Keratinocyte (primary cell): ENCODE measurements at regions not wholly inside any gene's neighbourhood (a gene's known extent, or its start where the extent isn't known, plus 50 kb on each side); places are given as distances from the start of the nearest gene placed in this dataset.

Experiments
- DNase-seq: peaks from one replicate; pipeline ENCODE4 v3.0.0-alpha.2; 2011; ENCODE audit warnings: low read depth, missing footprints, low spot score
- FAIRE-seq: peaks from 2 replicates; lab custom pipeline; 2011; peaks lifted over from hg19 to GRCh38; lab: Jason Lieb, UNC
- H2AFZ ChIP-seq: 2 replicates; pipeline ENCODE4 v1.6.0; 2012; ENCODE audit warnings: low read length, control low read depth, inconsistent platforms; ENCODE audit not compliant: control insufficient read depth
- H3K27ac ChIP-seq: 2 replicates; pipeline ENCODE4 v1.5.1; 2011; ENCODE audit warnings: low read length; ENCODE audit not compliant: control insufficient read depth, insufficient read depth
- H3K27me3 ChIP-seq: 3 replicates; pipeline ENCODE4 v1.6.0; 2011; ENCODE audit warnings: low read length; ENCODE audit not compliant: control insufficient read depth, insufficient read depth; ENCODE audit errors: extremely low read depth
- H3K36me3 ChIP-seq, 2 experiments: 2 replicates in 1 of 2; 3 replicates in 1 of 2; pipeline ENCODE4 v1.5.1; 2011; ENCODE audit warnings: low read length in 2 of 2, mild to moderate bottlenecking in 1 of 2; ENCODE audit not compliant: control insufficient read depth in 2 of 2, insufficient read depth in 2 of 2; ENCODE audit errors: extremely low read depth in 1 of 2
- H3K4me1 ChIP-seq: 3 replicates; pipeline ENCODE4 v1.5.1; 2011; ENCODE audit warnings: low read length; ENCODE audit not compliant: control insufficient read depth, insufficient read depth; ENCODE audit errors: extremely low read depth
- H3K4me2 ChIP-seq: 3 replicates; pipeline ENCODE4 v1.6.0; 2011; ENCODE audit warnings: low read depth, low read length; ENCODE audit not compliant: control insufficient read depth, insufficient read depth; ENCODE audit errors: extremely low read depth
- H3K4me3 ChIP-seq, 3 experiments: fragments of 200-600 bp in 1 of 3; sonication (generic) in 1 of 3; 2 replicates in 2 of 3; 3 replicates in 1 of 3; pipeline ENCODE4 v1.5.1; 2011 to 2016; ENCODE audit warnings: low read length in 3 of 3, mild to moderate bottlenecking in 3 of 3, control low read depth in 2 of 3, inconsistent platforms in 1 of 3, low read depth in 1 of 3, mixed read lengths in 1 of 3, mixed run types in 1 of 3, moderate library complexity in 1 of 3; ENCODE audit not compliant: control insufficient read depth in 2 of 3, insufficient read depth in 2 of 3; ENCODE audit errors: extremely low read depth in 1 of 3
- H3K79me2 ChIP-seq: 2 replicates; pipeline ENCODE4 v1.6.0; 2012; ENCODE audit warnings: low read length; ENCODE audit not compliant: control insufficient read depth, insufficient read depth
- H3K9ac ChIP-seq: 3 replicates; pipeline ENCODE4 v1.6.0; 2011; ENCODE audit warnings: low read length; ENCODE audit not compliant: control insufficient read depth, insufficient read depth; ENCODE audit errors: extremely low read depth
- H3K9me1 ChIP-seq: 3 replicates; pipeline ENCODE4 v1.6.0; 2011; ENCODE audit warnings: low read length; ENCODE audit not compliant: control insufficient read depth, insufficient read depth; ENCODE audit errors: extremely low read depth
- H3K9me3 ChIP-seq: 2 replicates; pipeline ENCODE4 v1.5.1; 2012; ENCODE audit warnings: low read depth, low read length; ENCODE audit not compliant: control insufficient read depth
- H4K20me1 ChIP-seq: 3 replicates; pipeline ENCODE4 v1.6.0; 2011; ENCODE audit warnings: low read length; ENCODE audit not compliant: control insufficient read depth, insufficient read depth; ENCODE audit errors: extremely low read depth
- EZH2 ChIP-seq: IDR thresholded peaks from one replicate; pipeline ENCODE4 v1.6.1; 2012; ENCODE audit warnings: inconsistent platforms, mild to moderate bottlenecking, low read length, moderate library complexity
- dilution Hi-C: fragments of 300-500 bp; cut with MboI; formaldehyde crosslinking; loops from one replicate; pipeline ENCODE4 v1.7.0; 2020; ENCODE audit warnings: low sequenced_read_pairs; ENCODE audit not compliant: extremely low pct_ligation_motif_present
- TF ChIP-seq, protein P1 (sequence below), 3 experiments: IDR thresholded peaks in 1 of 3; conservative IDR thresholded peaks in 1 of 3; optimal IDR thresholded peaks in 1 of 3; 2 replicates in 2 of 3; 3 replicates in 1 of 3; pipeline versions ENCODE3 to v1.5.1; 2011; ENCODE audit warnings: low read length in 3 of 3, mild to moderate bottlenecking in 3 of 3, moderate library complexity in 2 of 3, control low read depth in 1 of 3, inconsistent platforms in 1 of 3; ENCODE audit not compliant: insufficient read depth in 2 of 3; ENCODE audit errors: extremely low read depth in 1 of 3

GRCh38 chr14:86865934-86866333, 1127.0 kb downstream of the GALC start:
- H3K4me2 ChIP-seq: no peak overlapping the region
- no peak overlapping the region for H3K9ac ChIP-seq
- no peak for FAIRE-seq
- TF ChIP-seq, protein P1, sequence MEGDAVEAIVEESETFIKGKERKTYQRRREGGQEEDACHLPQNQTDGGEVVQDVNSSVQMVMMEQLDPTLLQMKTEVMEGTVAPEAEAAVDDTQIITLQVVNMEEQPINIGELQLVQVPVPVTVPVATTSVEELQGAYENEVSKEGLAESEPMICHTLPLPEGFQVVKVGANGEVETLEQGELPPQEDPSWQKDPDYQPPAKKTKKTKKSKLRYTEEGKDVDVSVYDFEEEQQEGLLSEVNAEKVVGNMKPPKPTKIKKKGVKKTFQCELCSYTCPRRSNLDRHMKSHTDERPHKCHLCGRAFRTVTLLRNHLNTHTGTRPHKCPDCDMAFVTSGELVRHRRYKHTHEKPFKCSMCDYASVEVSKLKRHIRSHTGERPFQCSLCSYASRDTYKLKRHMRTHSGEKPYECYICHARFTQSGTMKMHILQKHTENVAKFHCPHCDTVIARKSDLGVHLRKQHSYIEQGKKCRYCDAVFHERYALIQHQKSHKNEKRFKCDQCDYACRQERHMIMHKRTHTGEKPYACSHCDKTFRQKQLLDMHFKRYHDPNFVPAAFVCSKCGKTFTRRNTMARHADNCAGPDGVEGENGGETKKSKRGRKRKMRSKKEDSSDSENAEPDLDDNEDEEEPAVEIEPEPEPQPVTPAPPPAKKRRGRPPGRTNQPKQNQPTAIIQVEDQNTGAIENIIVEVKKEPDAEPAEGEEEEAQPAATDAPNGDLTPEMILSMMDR (optimal IDR thresholded peaks at IDR 0.05 in 1 of 3, IDR thresholded peaks at IDR 0.05 in 1 of 3, conservative IDR thresholded peaks at IDR 0.05 in 1 of 3; ENCODE audit: extremely low read depth in 1 of 3, insufficient read depth in 2 of 3, low read length in 3 of 3): no peak
- no peak for TF ChIP-seq EZH2
- H3K36me3 ChIP-seq: no peaks in the 10 kb centered on the region
- no peaks in the 10 kb centered on the region for H4K20me1 ChIP-seq
- dilution Hi-C loops: no loop called here
- no peaks in the 10 kb centered on the region for H3K27me3 ChIP-seq
- H3K4me3 ChIP-seq: no peak overlapping the region
- no peaks in the 10 kb centered on the region for H3K4me1 ChIP-seq
- no peak overlapping the region for H3K27ac ChIP-seq
- no peaks in the 10 kb centered on the region for H3K79me2 ChIP-seq
- no peak overlapping the region for H2AFZ ChIP-seq
- DNase-seq: no peak
- H3K9me1 ChIP-seq: no peaks in the 10 kb centered on the region
- H3K9me3 ChIP-seq: no peaks in the 10 kb centered on the region

DNA sequence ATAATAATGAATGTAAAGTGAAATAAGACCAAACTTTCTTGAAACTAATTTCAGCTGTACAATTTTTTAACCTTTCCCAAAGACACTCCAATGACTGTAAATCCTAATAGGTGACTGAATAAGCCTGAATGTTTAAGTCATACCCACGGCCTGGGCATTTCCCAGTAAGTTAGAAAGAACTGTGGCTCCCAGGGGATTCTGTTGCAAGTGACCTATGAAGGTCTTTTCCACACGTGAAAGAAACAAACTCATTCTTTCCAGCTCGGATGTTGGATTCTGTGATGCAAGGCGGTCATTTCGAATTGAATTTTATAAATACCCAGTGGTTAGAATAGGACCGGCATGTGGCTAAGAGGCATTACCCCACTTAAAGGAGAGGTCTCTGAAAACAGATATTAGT, 1134.4 kb downstream of the GALC start:
- Histone ChIP-seq H3K27ac (no peak overlapping the region), H2AFZ (no peak overlapping the region), H3K9ac (no peak overlapping the region), H3K4me2 (no peak overlapping the region), H3K9me1 (no peaks in the 10 kb centered on the region), H3K36me3 (no peaks in the 10 kb centered on the region), H3K4me3 (no peak overlapping the region), H3K4me1 (no peaks in the 10 kb centered on the region), H3K9me3 (no peaks in the 10 kb centered on the region), H3K27me3 (no peaks in the 10 kb centered on the region), H3K79me2 (no peaks in the 10 kb centered on the region), H4K20me1 (no peaks in the 10 kb centered on the region)
- DNase-seq: no peak
- no peak for FAIRE-seq
- TF ChIP-seq EZH2: no peak
- TF ChIP-seq, protein P1 (optimal IDR thresholded peaks at IDR 0.05 in 1 of 3, IDR thresholded peaks at IDR 0.05 in 1 of 3, conservative IDR thresholded peaks at IDR 0.05 in 1 of 3; ENCODE audit: extremely low read depth in 1 of 3, insufficient read depth in 2 of 3, low read length in 3 of 3): no peak
- dilution Hi-C loops: no loop called here
